Stimulated activated memory B cell treated with anti-CD40 and anti-IgM and Interleukin-4, amounts not matched to agents 10 μg/mL and 1 μg/mL and 100 μg/mL, for 72 hours (primary cell): ENCODE measurements at regions not wholly inside any gene's neighbourhood (a gene's known extent, or its start where the extent isn't known, plus 50 kb on each side); places are given as distances from the start of the nearest gene placed in this dataset.

ENCODE experiments used
- ATAC-seq: fragments of 150-1000 bp; cut with Tn5 transposase; 2 replicates; pipeline ENCODE4 v1.10.0; 2021
- H3K27ac Mint-ChIP-seq: one replicate; pipeline ENCODE4 v1.8.0; 2022; ENCODE audit warnings: mild to moderate bottlenecking, mixed read lengths
- H3K27me3 Mint-ChIP-seq: one replicate; pipeline ENCODE4 v1.8.0; 2022; ENCODE audit warnings: mixed read lengths
- H3K36me3 Mint-ChIP-seq: one replicate; pipeline ENCODE4 v1.8.0; 2022; ENCODE audit warnings: mixed read lengths
- H3K4me1 Mint-ChIP-seq: one replicate; pipeline ENCODE4 v1.8.0; 2022; ENCODE audit warnings: mixed read lengths
- H3K4me3 Mint-ChIP-seq: one replicate; pipeline ENCODE4 v1.8.0; 2022; ENCODE audit warnings: mild to moderate bottlenecking, moderate library complexity, mixed read lengths
- H3K9me3 Mint-ChIP-seq: one replicate; pipeline ENCODE4 v1.8.0; 2022; ENCODE audit warnings: mixed read lengths

GRCh38 chr11:111089759-111090158 is 155.8 kb upstream of the POU2AF2 start:
- Mint-ChIP-seq H3K27me3 (no peaks in the 10 kb centered on the region), H3K27ac (no peak overlapping the region), H3K36me3 (no peaks in the 10 kb centered on the region), H3K4me1 (peaks cover 14% of the 10 kb centered on the region), H3K9me3 (no peaks in the 10 kb centered on the region), H3K4me3 (no peak overlapping the region)
- ATAC-seq = no peak

- Mint-ChIP-seq H3K9me3 (no peaks in the 10 kb centered on the region), H3K27ac (no peak overlapping the region), H3K4me1 (peaks cover 14% of the 10 kb centered on the region), H3K27me3 (no peaks in the 10 kb centered on the region), H3K4me3 (no peak overlapping the region), H3K36me3 (no peaks in the 10 kb centered on the region)
- ATAC-seq = no peak
These were observed 156.6 kb upstream of the POU2AF2 start for GRCh38 chr11:111088847-111089355.

GRCh38 chr11:111086058-111086457 is 159.5 kb upstream of the POU2AF2 start:
- Mint-ChIP-seq H3K27ac (no peak overlapping the region), H3K4me1 (peaks cover 13% of the 10 kb centered on the region), H3K4me3 (no peak overlapping the region), H3K9me3 (no peaks in the 10 kb centered on the region), H3K27me3 (no peaks in the 10 kb centered on the region), H3K36me3 (no peaks in the 10 kb centered on the region)
- ATAC-seq = no peak

GRCh38 chr11:111082664-111083063 is 162.9 kb upstream of the POU2AF2 start:
- no peak overlapping the region for H3K27ac Mint-ChIP-seq
- no peak for ATAC-seq
- H3K9me3 Mint-ChIP-seq = no peaks in the 10 kb centered on the region
- H3K4me3 Mint-ChIP-seq = no peak overlapping the region
- no peaks in the 10 kb centered on the region for H3K36me3 Mint-ChIP-seq
- no peaks in the 10 kb centered on the region for H3K4me1 Mint-ChIP-seq
- H3K27me3 Mint-ChIP-seq = no peaks in the 10 kb centered on the region

- Mint-ChIP-seq H3K4me1 (no peaks in the 10 kb centered on the region), H3K4me3 (no peak overlapping the region), H3K36me3 (no peaks in the 10 kb centered on the region), H3K27me3 (no peaks in the 10 kb centered on the region), H3K9me3 (no peaks in the 10 kb centered on the region), H3K27ac (no peak overlapping the region)
- no peak for ATAC-seq
These were observed 164.5 kb upstream of the POU2AF2 start for GRCh38 chr11:111081021-111081511.

GRCh38 chr11:111077530-111078322 is 167.8 kb upstream of the POU2AF2 start:
- Mint-ChIP-seq H3K4me3 (no peak overlapping the region), H3K36me3 (no peaks in the 10 kb centered on the region), H3K27ac (no peak overlapping the region), H3K9me3 (no peaks in the 10 kb centered on the region), H3K27me3 (no peaks in the 10 kb centered on the region), H3K4me1 (no peaks in the 10 kb centered on the region)
- no peak for ATAC-seq

GRCh38 chr11:111069066-111069465 is 176.5 kb upstream of the POU2AF2 start:
- Mint-ChIP-seq H3K4me1 (no peaks in the 10 kb centered on the region), H3K27ac (no peak overlapping the region), H3K27me3 (no peaks in the 10 kb centered on the region), H3K4me3 (no peak overlapping the region), H3K9me3 (peaks cover 5% of the 10 kb centered on the region), H3K36me3 (no peaks in the 10 kb centered on the region)
- no peak for ATAC-seq

GRCh38 chr11:111067994-111068393 is 177.5 kb upstream of the POU2AF2 start:
- H3K27me3 Mint-ChIP-seq = no peaks in the 10 kb centered on the region
- no peaks in the 10 kb centered on the region for H3K36me3 Mint-ChIP-seq
- H3K9me3 Mint-ChIP-seq = peaks cover 5% of the 10 kb centered on the region
- H3K4me3 Mint-ChIP-seq = no peak overlapping the region
- H3K4me1 Mint-ChIP-seq = no peaks in the 10 kb centered on the region
- ATAC-seq = no peak
- H3K27ac Mint-ChIP-seq = no peak overlapping the region

- Mint-ChIP-seq H3K27ac (no peak overlapping the region), H3K27me3 (no peaks in the 10 kb centered on the region), H3K36me3 (no peaks in the 10 kb centered on the region), H3K9me3 (peaks cover 5% of the 10 kb centered on the region), H3K4me1 (no peaks in the 10 kb centered on the region), H3K4me3 (no peak overlapping the region)
- ATAC-seq = no peak
These were observed 178.7 kb upstream of the POU2AF2 start for GRCh38 chr11:111066846-111067245.

GRCh38 chr11:111063726-111064517 is 181.6 kb upstream of the POU2AF2 start:
- Mint-ChIP-seq H3K27ac (no peak overlapping the region), H3K4me1 (no peaks in the 10 kb centered on the region), H3K27me3 (no peaks in the 10 kb centered on the region), H3K4me3 (no peak overlapping the region), H3K9me3 (peaks cover 5% of the 10 kb centered on the region), H3K36me3 (no peaks in the 10 kb centered on the region)
- ATAC-seq = no peak

- H3K27ac Mint-ChIP-seq = no peak overlapping the region
- H3K9me3 Mint-ChIP-seq = no peaks in the 10 kb centered on the region
- H3K36me3 Mint-ChIP-seq = peaks cover 6% of the 10 kb centered on the region
- no peaks in the 10 kb centered on the region for H3K4me1 Mint-ChIP-seq
- no peak for ATAC-seq
- H3K27me3 Mint-ChIP-seq = no peaks in the 10 kb centered on the region
- no peak overlapping the region for H3K4me3 Mint-ChIP-seq
These were observed 183.1 kb upstream of the POU2AF2 start for GRCh38 chr11:111062420-111062819.

- no peak for ATAC-seq
- Mint-ChIP-seq H3K4me1 (no peaks in the 10 kb centered on the region), H3K4me3 (no peak overlapping the region), H3K9me3 (no peaks in the 10 kb centered on the region), H3K27ac (no peak overlapping the region), H3K27me3 (no peaks in the 10 kb centered on the region), H3K36me3 (peaks cover 6% of the 10 kb centered on the region)
These were observed 185.8 kb upstream of the POU2AF2 start for GRCh38 chr11:111059726-111060125.

- Mint-ChIP-seq H3K27ac (no peak overlapping the region), H3K27me3 (no peaks in the 10 kb centered on the region), H3K4me3 (no peak overlapping the region), H3K4me1 (peaks cover under 1% of the 10 kb centered on the region), H3K9me3 (peaks cover 3% of the 10 kb centered on the region), H3K36me3 (no peaks in the 10 kb centered on the region)
- ATAC-seq = no peak
These were observed 196.4 kb upstream of the POU2AF2 start for GRCh38 chr11:111049131-111049530.

- H3K36me3 Mint-ChIP-seq = no peaks in the 10 kb centered on the region
These were observed 198.2 kb upstream of the POU2AF2 start for GRCh38 chr11:111047374-111047773.

GRCh38 chr11:111046291-111046690 is 199.2 kb upstream of the POU2AF2 start:
- Mint-ChIP-seq H3K4me1 (peaks cover 6% of the 10 kb centered on the region), H3K27me3 (no peaks in the 10 kb centered on the region), H3K27ac (no peak overlapping the region), H3K9me3 (peaks cover 3% of the 10 kb centered on the region), H3K4me3 (no peak overlapping the region), H3K36me3 (no peaks in the 10 kb centered on the region)
- ATAC-seq = no peak

More at GRCh38 chr11:111047374-111047773, 198.2 kb upstream of the POU2AF2 start:
- Mint-ChIP-seq H3K4me1 (peaks cover 6% of the 10 kb centered on the region), H3K27me3 (no peaks in the 10 kb centered on the region), H3K9me3 (peaks cover 3% of the 10 kb centered on the region), H3K4me3 (no peak overlapping the region), H3K27ac (no peak overlapping the region)
- no peak for ATAC-seq
